ENCODE measurements at regions not wholly inside any gene's neighbourhood (a gene's known extent, or its start where the extent isn't known, plus 50 kb on each side); places are given as distances from the start of the nearest gene placed in this dataset.

DNA sequence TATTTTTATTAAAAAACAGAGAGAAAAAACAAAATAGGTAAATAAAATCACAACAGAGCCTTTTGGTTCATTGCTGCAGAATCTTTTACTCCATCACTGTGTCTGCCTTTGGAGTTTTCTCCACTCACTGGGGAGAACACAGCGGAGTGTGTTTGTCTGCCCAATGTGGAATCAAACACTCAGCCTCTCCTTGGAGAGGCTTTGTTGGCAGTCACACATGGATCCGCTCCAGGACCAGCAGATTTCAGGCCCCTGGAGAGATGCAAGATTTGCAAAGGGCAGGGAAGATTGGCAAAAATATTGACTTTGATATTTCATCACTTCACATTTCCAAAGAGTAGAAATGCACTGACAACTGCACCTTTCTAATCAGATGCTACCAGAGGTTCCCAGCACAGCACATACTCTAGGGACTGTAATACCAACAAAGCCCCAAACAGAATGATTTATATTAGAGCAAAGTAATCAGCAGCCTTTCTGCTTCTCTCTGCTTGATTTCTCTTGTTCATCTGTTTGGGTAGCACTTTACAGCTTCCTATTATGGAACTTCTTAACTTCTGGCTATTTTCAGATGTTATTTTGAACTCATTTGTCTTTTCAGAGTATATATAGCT lies 1898.8 kb upstream of the PIK3C3 start:
- Histone ChIP-seq H3K27me3 (no peaks in the 10 kb centered on the region), H3K36me3 (no peaks in the 10 kb centered on the region), H3K27ac (no peak overlapping the region), H3K9me3 (no peaks in the 10 kb centered on the region), H3K4me3 (no peak overlapping the region), H3K4me1 (no peaks in the 10 kb centered on the region)
- TF ChIP-seq, protein P1, sequence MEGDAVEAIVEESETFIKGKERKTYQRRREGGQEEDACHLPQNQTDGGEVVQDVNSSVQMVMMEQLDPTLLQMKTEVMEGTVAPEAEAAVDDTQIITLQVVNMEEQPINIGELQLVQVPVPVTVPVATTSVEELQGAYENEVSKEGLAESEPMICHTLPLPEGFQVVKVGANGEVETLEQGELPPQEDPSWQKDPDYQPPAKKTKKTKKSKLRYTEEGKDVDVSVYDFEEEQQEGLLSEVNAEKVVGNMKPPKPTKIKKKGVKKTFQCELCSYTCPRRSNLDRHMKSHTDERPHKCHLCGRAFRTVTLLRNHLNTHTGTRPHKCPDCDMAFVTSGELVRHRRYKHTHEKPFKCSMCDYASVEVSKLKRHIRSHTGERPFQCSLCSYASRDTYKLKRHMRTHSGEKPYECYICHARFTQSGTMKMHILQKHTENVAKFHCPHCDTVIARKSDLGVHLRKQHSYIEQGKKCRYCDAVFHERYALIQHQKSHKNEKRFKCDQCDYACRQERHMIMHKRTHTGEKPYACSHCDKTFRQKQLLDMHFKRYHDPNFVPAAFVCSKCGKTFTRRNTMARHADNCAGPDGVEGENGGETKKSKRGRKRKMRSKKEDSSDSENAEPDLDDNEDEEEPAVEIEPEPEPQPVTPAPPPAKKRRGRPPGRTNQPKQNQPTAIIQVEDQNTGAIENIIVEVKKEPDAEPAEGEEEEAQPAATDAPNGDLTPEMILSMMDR (IDR thresholded peaks at IDR 0.05) = no peak
- no peak for TF ChIP-seq POLR2A (IDR thresholded peaks at IDR 0.05)
- intact Hi-C loops (cut with DNase I) = loop anchor here in 1 of 10 donors (10.0 kb wide), 1 partner anchor 61 kb away; no protein-coding TSS in a partner anchor
- WGBS, 4 donors = 56 to 78% (median 71%) methylated on average over 2 of the region's 2 CpGs
- DNase-seq = no peak
- ATAC-seq = no peak

- Histone ChIP-seq H3K4me3 (no peak overlapping the region), H3K4me1 (no peaks in the 10 kb centered on the region), H3K27me3 (no peaks in the 10 kb centered on the region), H3K9me3 (no peaks in the 10 kb centered on the region), H3K27ac (no peak overlapping the region), H3K36me3 (no peaks in the 10 kb centered on the region)
- DNase-seq (no peak), ATAC-seq (no peak)
- TF ChIP-seq, protein P1 (IDR thresholded peaks at IDR 0.05) = no peak
- no peak for TF ChIP-seq POLR2A (IDR thresholded peaks at IDR 0.05)
- WGBS, 4 donors = 82 to 91% (median 84%) methylated on average over 5 of the region's 5 CpGs
- intact Hi-C loops (cut with DNase I) = loop anchor here in 1 of 10 donors (10.0 kb wide), 1 partner anchor 60 kb away; no protein-coding TSS in a partner anchor
These were observed 1899.8 kb upstream of the PIK3C3 start for GRCh38 chr18:40055262-40055661.

- DNase-seq (no peak), ATAC-seq (no peak)
- intact Hi-C loops (cut with DNase I) = loop anchor here in 1 of 10 donors (10.0 kb wide), 1 partner anchor 55 kb away; no protein-coding TSS in a partner anchor
- Histone ChIP-seq H3K4me1 (no peaks in the 10 kb centered on the region), H3K36me3 (no peaks in the 10 kb centered on the region), H3K9me3 (no peaks in the 10 kb centered on the region), H3K27me3 (no peaks in the 10 kb centered on the region), H3K27ac (no peak overlapping the region), H3K4me3 (no peak overlapping the region)
- whole genome bisulfite sequencing, 4 donors = 59 to 64% (median 62%) methylated on average over 5 of the region's 5 CpGs
- TF ChIP-seq, protein P1 (IDR thresholded peaks at IDR 0.05) = no peak
- TF ChIP-seq POLR2A (IDR thresholded peaks at IDR 0.05) = no peak
These were observed 1905.3 kb upstream of the PIK3C3 start for GRCh38 chr18:40049716-40050115.

GRCh38 chr18:40048886-40049650 lies 1906.0 kb upstream of the PIK3C3 start:
- H3K9me3 ChIP-seq = no peaks in the 10 kb centered on the region
- intact Hi-C loops (cut with DNase I) = no loop called here
- no peaks in the 10 kb centered on the region for H3K36me3 ChIP-seq
- no peaks in the 10 kb centered on the region for H3K4me1 ChIP-seq
- no peak overlapping the region for H3K4me3 ChIP-seq
- TF ChIP-seq POLR2A (IDR thresholded peaks at IDR 0.05) = no peak
- TF ChIP-seq, protein P1 (IDR thresholded peaks at IDR 0.05) = no peak
- H3K27ac ChIP-seq = no peak overlapping the region
- ATAC-seq (no peak), DNase-seq (no peak)
- WGBS, 4 donors = 77 to 87% (median 83%) methylated on average over 17 of the region's 17 CpGs
- H3K27me3 ChIP-seq = no peaks in the 10 kb centered on the region
